ENCODE measurements at regions not wholly inside any gene's neighbourhood (a gene's known extent, or its start where the extent isn't known, plus 50 kb on each side); places are given as distances from the start of the nearest gene placed in this dataset.

DNA sequence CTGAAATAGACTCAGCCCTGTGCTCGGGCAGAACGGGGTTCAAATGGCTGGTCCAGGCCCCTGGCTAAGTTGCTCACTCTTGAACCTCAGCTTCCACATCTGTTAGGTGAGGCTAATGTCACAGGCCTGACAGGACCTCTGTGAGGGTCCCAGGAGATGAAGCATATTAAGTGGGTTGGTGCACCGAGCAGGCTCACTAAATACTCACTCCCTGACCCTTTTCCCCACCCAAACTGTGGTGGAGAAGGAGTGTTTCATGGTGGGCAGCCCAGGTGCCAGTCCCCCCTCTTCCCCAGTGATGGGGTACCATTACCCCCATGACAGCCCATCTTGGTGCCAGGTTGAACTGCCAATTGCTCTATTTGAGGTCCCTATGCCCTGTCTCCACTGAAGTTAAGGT is 286.0 kb downstream of the MYCN start:
- no peaks in the 10 kb centered on the region for H3K9me3 ChIP-seq (ENCODE audit: control insufficient read depth in 4 of 4, low read length in 3 of 4)
- no peak overlapping the region for H3K9ac ChIP-seq (ENCODE audit: low read depth in 1 of 2, low read length in 2 of 2)
- TF ChIP-seq TAF1 (conservative IDR thresholded peaks at IDR 0.05) = no peak
- H3K4me1 ChIP-seq (ENCODE audit: control insufficient read depth in 4 of 4, insufficient read depth in 4 of 4, low read length in 3 of 4) = no peaks in the 10 kb centered on the region
- no peak for DNase-seq (ENCODE audit: low spot score)
- H3K4me3 ChIP-seq (ENCODE audit: low read depth in 1 of 3, low read length in 3 of 3) = no peak overlapping the region
- WGBS = 77% methylated on average over 3 of the region's 3 CpGs
- no peak overlapping the region for H3K27ac ChIP-seq (ENCODE audit: low read depth in 1 of 2, low read length in 2 of 2)
- H3K36me3 ChIP-seq (ENCODE audit: control insufficient read depth in 4 of 4, insufficient read depth in 3 of 4, low read depth in 1 of 4, low read length in 3 of 4) = no peaks in the 10 kb centered on the region
- H3K27me3 ChIP-seq (ENCODE audit: control insufficient read depth in 4 of 4, insufficient read depth in 4 of 4, low read length in 3 of 4) = no peaks in the 10 kb centered on the region

DNA sequence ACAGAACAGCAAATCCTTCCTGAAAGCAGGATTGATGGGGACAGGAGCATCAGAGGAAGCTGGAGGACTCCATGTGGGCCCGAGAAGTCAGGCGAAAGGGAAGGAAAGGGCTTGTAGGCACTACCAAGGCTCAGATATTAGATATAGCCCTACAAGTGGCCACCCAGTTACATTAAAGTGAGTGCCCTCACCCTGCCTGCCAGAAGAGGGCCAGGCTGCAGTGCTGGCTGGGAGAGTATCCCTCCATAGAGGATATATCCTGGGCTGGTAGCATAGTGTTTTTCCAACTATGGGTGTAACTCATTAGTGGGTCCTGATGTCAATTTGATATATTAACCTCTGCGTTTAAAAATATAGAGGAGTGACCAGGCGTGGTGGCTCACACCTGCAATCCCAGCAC is 285.2 kb downstream of the MYCN start:
- no peak for DNase-seq (ENCODE audit: low spot score)

DNA sequence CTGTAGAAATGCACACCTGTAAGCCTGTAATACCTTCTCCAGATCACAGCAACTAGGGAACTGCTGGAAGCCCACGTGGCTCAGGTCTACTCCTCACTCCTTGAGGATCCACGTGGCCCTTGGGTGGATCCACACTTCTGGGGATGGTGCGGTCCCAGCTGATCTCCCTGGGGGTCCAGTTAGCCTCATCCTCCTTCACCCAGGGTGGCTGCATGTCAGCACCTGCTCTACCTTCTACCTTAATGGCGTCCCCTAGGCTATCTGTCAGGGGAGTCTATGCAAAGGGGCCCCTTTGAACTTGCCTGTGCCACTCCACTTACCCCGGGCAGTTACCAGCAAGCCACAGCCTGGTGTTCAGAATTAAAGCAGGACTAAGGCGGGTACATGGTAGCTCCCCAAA is 284.7 kb downstream of the MYCN start:
- TF ChIP-seq FOXA2 (IDR thresholded peaks at IDR 0.05) (no peak), YY1 (IDR thresholded peaks at IDR 0.05) (no peak), HNF4A (conservative IDR thresholded peaks at IDR 0.05) (no peak), RXRA (IDR thresholded peaks at IDR 0.05) (no peak), RAD21 (IDR thresholded peaks at IDR 0.05) (no peak)
- TF ChIP-seq, protein P1, sequence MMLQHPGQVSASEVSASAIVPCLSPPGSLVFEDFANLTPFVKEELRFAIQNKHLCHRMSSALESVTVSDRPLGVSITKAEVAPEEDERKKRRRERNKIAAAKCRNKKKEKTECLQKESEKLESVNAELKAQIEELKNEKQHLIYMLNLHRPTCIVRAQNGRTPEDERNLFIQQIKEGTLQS (IDR thresholded peaks at IDR 0.05) = no peak
- TF ChIP-seq, protein P2, sequence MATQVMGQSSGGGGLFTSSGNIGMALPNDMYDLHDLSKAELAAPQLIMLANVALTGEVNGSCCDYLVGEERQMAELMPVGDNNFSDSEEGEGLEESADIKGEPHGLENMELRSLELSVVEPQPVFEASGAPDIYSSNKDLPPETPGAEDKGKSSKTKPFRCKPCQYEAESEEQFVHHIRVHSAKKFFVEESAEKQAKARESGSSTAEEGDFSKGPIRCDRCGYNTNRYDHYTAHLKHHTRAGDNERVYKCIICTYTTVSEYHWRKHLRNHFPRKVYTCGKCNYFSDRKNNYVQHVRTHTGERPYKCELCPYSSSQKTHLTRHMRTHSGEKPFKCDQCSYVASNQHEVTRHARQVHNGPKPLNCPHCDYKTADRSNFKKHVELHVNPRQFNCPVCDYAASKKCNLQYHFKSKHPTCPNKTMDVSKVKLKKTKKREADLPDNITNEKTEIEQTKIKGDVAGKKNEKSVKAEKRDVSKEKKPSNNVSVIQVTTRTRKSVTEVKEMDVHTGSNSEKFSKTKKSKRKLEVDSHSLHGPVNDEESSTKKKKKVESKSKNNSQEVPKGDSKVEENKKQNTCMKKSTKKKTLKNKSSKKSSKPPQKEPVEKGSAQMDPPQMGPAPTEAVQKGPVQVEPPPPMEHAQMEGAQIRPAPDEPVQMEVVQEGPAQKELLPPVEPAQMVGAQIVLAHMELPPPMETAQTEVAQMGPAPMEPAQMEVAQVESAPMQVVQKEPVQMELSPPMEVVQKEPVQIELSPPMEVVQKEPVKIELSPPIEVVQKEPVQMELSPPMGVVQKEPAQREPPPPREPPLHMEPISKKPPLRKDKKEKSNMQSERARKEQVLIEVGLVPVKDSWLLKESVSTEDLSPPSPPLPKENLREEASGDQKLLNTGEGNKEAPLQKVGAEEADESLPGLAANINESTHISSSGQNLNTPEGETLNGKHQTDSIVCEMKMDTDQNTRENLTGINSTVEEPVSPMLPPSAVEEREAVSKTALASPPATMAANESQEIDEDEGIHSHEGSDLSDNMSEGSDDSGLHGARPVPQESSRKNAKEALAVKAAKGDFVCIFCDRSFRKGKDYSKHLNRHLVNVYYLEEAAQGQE (IDR thresholded peaks at IDR 0.05) = no peak
- TF ChIP-seq, protein P3, sequence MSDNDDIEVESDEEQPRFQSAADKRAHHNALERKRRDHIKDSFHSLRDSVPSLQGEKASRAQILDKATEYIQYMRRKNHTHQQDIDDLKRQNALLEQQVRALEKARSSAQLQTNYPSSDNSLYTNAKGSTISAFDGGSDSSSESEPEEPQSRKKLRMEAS (IDR thresholded peaks at IDR 0.05) = no peak
- TF ChIP-seq, protein P4, sequence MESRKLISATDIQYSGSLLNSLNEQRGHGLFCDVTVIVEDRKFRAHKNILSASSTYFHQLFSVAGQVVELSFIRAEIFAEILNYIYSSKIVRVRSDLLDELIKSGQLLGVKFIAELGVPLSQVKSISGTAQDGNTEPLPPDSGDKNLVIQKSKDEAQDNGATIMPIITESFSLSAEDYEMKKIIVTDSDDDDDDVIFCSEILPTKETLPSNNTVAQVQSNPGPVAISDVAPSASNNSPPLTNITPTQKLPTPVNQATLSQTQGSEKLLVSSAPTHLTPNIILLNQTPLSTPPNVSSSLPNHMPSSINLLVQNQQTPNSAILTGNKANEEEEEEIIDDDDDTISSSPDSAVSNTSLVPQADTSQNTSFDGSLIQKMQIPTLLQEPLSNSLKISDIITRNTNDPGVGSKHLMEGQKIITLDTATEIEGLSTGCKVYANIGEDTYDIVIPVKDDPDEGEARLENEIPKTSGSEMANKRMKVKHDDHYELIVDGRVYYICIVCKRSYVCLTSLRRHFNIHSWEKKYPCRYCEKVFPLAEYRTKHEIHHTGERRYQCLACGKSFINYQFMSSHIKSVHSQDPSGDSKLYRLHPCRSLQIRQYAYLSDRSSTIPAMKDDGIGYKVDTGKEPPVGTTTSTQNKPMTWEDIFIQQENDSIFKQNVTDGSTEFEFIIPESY (IDR thresholded peaks at IDR 0.05) = no peak
- no peak for DNase-seq (ENCODE audit: low spot score)

More for the DNA sequence above, 285.2 kb downstream of the MYCN start:
- TF ChIP-seq GABPA (IDR thresholded peaks at IDR 0.05 in 1 of 2, conservative IDR thresholded peaks at IDR 0.05 in 1 of 2) = no peak
- no peak for TF ChIP-seq SP1 (IDR thresholded peaks at IDR 0.05)
- TF ChIP-seq, protein P2 (IDR thresholded peaks at IDR 0.05) = no peak
- TF ChIP-seq YY1 (IDR thresholded peaks at IDR 0.05) = no peak
- TF ChIP-seq HNF4A (conservative IDR thresholded peaks at IDR 0.05) = no peak
- no peaks in the 10 kb centered on the region for H3K36me3 ChIP-seq (ENCODE audit: control insufficient read depth in 4 of 4, insufficient read depth in 3 of 4, low read depth in 1 of 4, low read length in 3 of 4)
- H3K27me3 ChIP-seq (ENCODE audit: control insufficient read depth in 4 of 4, insufficient read depth in 4 of 4, low read length in 3 of 4) = no peaks in the 10 kb centered on the region
- H3K27ac ChIP-seq (ENCODE audit: low read depth in 1 of 2, low read length in 2 of 2) = no peak overlapping the region
- H3K9ac ChIP-seq (ENCODE audit: low read depth in 1 of 2, low read length in 2 of 2) = no peak overlapping the region
- H3K4me3 ChIP-seq (ENCODE audit: low read depth in 1 of 3, low read length in 3 of 3) = no peak overlapping the region
- WGBS = 91% methylated on average over 4 of the region's 4 CpGs
- H3K9me3 ChIP-seq (ENCODE audit: control insufficient read depth in 4 of 4, low read length in 3 of 4) = no peaks in the 10 kb centered on the region
- no peaks in the 10 kb centered on the region for H3K4me1 ChIP-seq (ENCODE audit: control insufficient read depth in 4 of 4, insufficient read depth in 4 of 4, low read length in 3 of 4)

More for the DNA sequence above, 284.7 kb downstream of the MYCN start:
- Histone ChIP-seq H3K27ac (ENCODE audit: low read depth in 1 of 2, low read length in 2 of 2) (no peak overlapping the region), H3K36me3 (ENCODE audit: control insufficient read depth in 4 of 4, insufficient read depth in 3 of 4, low read depth in 1 of 4, low read length in 3 of 4) (no peaks in the 10 kb centered on the region), H3K9me3 (ENCODE audit: control insufficient read depth in 4 of 4, low read length in 3 of 4) (no peaks in the 10 kb centered on the region), H3K27me3 (ENCODE audit: control insufficient read depth in 4 of 4, insufficient read depth in 4 of 4, low read length in 3 of 4) (no peaks in the 10 kb centered on the region), H3K9ac (ENCODE audit: low read depth in 1 of 2, low read length in 2 of 2) (no peak overlapping the region), H3K4me3 (ENCODE audit: low read depth in 1 of 3, low read length in 3 of 3) (no peak overlapping the region), H3K4me1 (ENCODE audit: control insufficient read depth in 4 of 4, insufficient read depth in 4 of 4, low read length in 3 of 4) (no peaks in the 10 kb centered on the region)
- WGBS = 82% methylated on average over 6 of the region's 6 CpGs
